ENCODE measurements at regions not wholly inside any gene's neighbourhood (a gene's known extent, or its start where the extent isn't known, plus 50 kb on each side); places are given as distances from the start of the nearest gene placed in this dataset.

DNA sequence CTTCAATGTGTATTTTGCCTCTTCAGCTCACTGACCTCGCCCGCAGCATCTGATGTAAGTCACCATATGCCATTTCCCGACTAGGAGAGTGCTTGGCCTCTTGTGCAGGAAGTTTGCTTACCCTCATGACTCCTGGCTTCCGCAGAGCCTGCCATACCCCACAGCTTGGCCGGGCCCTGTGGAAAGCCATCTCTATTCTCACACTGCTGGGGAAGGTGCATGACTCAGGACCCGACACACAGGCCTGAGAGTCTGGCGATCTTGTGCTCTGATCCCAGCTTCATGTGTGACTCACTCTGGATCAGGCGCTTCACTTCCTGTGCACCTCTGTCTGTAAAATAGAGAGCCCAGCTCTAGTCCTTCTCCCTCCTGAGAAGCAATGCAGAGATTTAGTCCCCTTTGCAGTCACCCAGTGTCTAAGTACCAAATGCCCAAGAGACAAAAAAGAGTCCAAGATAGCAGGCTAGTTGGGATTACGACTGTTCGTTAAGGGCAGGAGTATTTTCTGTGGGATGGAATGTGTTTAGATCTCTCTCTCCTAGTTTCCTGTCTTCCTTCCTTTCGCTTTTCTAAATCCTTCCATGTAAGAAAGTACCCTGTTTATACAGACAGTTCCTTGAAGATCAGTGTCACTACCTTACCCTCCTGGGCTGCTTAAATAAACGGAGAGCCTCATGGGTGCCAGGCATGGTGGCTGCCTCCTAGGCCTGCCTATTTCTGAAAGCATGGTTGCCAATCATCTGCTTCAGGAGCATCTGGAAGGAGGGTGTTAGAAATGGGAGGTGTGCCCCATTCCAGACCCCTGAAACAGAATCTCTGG is 62.8 kb upstream of the KIF26B start (continued):
- TF ChIP-seq, protein P1, sequence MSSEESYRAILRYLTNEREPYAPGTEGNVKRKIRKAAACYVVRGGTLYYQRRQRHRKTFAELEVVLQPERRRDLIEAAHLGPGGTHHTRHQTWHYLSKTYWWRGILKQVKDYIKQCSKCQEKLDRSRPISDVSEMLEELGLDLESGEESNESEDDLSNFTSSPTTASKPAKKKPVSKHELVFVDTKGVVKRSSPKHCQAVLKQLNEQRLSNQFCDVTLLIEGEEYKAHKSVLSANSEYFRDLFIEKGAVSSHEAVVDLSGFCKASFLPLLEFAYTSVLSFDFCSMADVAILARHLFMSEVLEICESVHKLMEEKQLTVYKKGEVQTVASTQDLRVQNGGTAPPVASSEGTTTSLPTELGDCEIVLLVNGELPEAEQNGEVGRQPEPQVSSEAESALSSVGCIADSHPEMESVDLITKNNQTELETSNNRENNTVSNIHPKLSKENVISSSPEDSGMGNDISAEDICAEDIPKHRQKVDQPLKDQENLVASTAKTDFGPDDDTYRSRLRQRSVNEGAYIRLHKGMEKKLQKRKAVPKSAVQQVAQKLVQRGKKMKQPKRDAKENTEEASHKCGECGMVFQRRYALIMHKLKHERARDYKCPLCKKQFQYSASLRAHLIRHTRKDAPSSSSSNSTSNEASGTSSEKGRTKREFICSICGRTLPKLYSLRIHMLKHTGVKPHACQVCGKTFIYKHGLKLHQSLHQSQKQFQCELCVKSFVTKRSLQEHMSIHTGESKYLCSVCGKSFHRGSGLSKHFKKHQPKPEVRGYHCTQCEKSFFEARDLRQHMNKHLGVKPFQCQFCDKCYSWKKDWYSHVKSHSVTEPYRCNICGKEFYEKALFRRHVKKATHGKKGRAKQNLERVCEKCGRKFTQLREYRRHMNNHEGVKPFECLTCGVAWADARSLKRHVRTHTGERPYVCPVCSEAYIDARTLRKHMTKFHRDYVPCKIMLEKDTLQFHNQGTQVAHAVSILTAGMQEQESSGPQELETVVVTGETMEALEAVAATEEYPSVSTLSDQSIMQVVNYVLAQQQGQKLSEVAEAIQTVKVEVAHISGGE (CRISPR knock-in tag; IDR thresholded peaks at IDR 0.05) = peak in 1 of 3 experiments; percentile 47; a peak in 1 of 6 replicates
- TF ChIP-seq RAD21 (CRISPR knock-in tag; conservative IDR thresholded peaks at IDR 0.05 in 1 of 2, IDR thresholded peaks at IDR 0.05 in 1 of 2) = no peak; a peak in 1 of 4 replicates
- TF ChIP-seq MAFF (IDR thresholded peaks at IDR 0.05; ENCODE audit: low read length) = peak; percentile 24; the same call in 1 of the 2 replicates
- TF ChIP-seq, protein P2, sequence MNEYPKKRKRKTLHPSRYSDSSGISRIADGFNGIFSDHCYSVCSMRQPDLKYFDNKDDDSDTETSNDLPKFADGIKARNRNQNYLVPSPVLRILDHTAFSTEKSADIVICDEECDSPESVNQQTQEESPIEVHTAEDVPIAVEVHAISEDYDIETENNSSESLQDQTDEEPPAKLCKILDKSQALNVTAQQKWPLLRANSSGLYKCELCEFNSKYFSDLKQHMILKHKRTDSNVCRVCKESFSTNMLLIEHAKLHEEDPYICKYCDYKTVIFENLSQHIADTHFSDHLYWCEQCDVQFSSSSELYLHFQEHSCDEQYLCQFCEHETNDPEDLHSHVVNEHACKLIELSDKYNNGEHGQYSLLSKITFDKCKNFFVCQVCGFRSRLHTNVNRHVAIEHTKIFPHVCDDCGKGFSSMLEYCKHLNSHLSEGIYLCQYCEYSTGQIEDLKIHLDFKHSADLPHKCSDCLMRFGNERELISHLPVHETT (CRISPR knock-in tag; conservative IDR thresholded peaks at IDR 0.05 in 1 of 2, IDR thresholded peaks at IDR 0.05 in 1 of 2) = peak in 1 of 2 experiments; percentile 60; a peak in 1 of 4 replicates
- peak; percentile 70 for TF ChIP-seq DPF2 (IDR thresholded peaks at IDR 0.05)
- TF ChIP-seq, protein P3, sequence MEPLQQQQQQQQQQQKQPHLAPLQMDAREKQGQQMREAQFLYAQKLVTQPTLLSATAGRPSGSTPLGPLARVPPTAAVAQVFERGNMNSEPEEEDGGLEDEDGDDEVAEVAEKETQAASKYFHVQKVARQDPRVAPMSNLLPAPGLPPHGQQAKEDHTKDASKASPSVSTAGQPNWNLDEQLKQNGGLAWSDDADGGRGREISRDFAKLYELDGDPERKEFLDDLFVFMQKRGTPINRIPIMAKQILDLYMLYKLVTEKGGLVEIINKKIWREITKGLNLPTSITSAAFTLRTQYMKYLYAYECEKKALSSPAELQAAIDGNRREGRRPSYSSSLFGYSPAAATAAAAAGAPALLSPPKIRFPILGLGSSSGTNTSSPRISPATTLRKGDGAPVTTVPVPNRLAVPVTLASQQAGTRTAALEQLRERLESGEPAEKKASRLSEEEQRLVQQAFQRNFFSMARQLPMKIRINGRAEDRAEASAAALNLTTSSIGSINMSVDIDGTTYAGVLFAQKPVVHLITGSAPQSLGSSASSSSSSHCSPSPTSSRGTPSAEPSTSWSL (CRISPR knock-in tag; IDR thresholded peaks at IDR 0.05; ENCODE audit: borderline replicate concordance) = 0 out of 2 replicates have a peak, but pooled peaks have one; percentile 30
- peak; percentile 64 for TF ChIP-seq ZNF584 (CRISPR knock-in tag; IDR thresholded peaks at IDR 0.05; ENCODE audit: low read depth)
- TF ChIP-seq HDAC2 (IDR thresholded peaks at IDR 0.05) = 0 out of 2 replicates have a peak, but pooled peaks have one; percentile 42
- TF ChIP-seq MAZ (CRISPR knock-in tag; conservative IDR thresholded peaks at IDR 0.05 in 1 of 2, IDR thresholded peaks at IDR 0.05 in 1 of 2) = 0 out of 4 replicates have a peak, but pooled peaks of 1 of the 2 experiments have one; percentile 12
- peak; percentile 77 for TF ChIP-seq NFE2 (IDR thresholded peaks at IDR 0.05; ENCODE audit: low read depth)
- TF ChIP-seq C11orf30 (IDR thresholded peaks at IDR 0.05; ENCODE audit: low read depth) = peak; percentile 51
- no peak for TF ChIP-seq GTF2A2 (tag; IDR thresholded peaks at IDR 0.05)
- TF ChIP-seq, protein P4, sequence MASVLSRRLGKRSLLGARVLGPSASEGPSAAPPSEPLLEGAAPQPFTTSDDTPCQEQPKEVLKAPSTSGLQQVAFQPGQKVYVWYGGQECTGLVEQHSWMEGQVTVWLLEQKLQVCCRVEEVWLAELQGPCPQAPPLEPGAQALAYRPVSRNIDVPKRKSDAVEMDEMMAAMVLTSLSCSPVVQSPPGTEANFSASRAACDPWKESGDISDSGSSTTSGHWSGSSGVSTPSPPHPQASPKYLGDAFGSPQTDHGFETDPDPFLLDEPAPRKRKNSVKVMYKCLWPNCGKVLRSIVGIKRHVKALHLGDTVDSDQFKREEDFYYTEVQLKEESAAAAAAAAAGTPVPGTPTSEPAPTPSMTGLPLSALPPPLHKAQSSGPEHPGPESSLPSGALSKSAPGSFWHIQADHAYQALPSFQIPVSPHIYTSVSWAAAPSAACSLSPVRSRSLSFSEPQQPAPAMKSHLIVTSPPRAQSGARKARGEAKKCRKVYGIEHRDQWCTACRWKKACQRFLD (CRISPR knock-in tag; IDR thresholded peaks at IDR 0.05) = peak; percentile 87; the same call in 1 of the 2 replicates
- TF ChIP-seq PHF21A (IDR thresholded peaks at IDR 0.05; ENCODE audit: borderline replicate concordance, low read depth) = peak; percentile 63; the same call in 1 of the 2 replicates
- no peak for TF ChIP-seq NCOA6 (IDR thresholded peaks at IDR 0.05)
- peak; percentile 46 for TF ChIP-seq FOS (IDR thresholded peaks at IDR 0.05; ENCODE audit: extremely low read depth, insufficient read length)
- TF ChIP-seq HDAC6 (IDR thresholded peaks at IDR 0.05; ENCODE audit: low read depth, low read length) = no peak
- TF ChIP-seq MAFK (IDR thresholded peaks at IDR 0.05; ENCODE audit: low read length) = peak; percentile 44; the same call in 1 of the 2 replicates

All from K562 (cell line).